ENCODE measurements at regions not wholly inside any gene's neighbourhood (a gene's known extent, or its start where the extent isn't known, plus 50 kb on each side); places are given as distances from the start of the nearest gene placed in this dataset.

DNA sequence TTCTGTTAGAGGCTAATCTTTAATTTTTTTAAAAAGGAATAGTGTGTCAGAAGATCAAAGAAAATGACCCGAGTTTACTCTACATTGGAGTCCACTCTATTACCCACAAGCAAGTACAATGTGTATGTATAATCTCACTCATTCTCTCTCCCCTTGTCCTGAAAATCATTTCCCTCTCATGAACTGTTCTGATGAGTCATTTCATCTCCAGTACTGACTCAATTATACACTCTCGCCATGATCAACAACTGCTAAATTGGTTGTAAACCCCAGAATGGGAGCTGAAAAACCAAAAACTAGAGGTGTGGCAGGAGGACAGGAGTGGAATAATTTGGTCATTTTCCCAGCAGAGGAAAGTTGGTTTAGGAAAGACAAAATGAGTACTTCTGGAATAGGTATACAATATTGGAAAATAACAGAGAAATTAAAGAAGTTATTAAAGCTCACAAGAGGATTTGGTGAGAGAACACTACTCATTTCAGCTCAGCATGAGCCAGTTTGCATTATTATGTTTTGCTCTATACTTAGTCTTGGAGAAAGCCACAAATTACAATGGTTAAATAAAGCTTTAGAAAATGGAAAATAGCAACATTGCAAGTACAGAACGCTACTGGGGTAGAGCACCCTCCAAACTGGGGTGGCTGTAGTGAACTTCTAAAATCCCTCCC is 144.3 kb upstream of the PFN2 start:
- TF ChIP-seq YY1 (IDR thresholded peaks at IDR 0.05; ENCODE audit: extremely low read depth, insufficient replicate concordance, low read depth, low read length) (no peak), ZNF274 (IDR thresholded peaks at IDR 0.05; ENCODE audit: low read depth, low read length) (no peak), POLR2A (IDR thresholded peaks at IDR 0.05; ENCODE audit: borderline replicate concordance, extremely low read depth, insufficient read depth, insufficient read length) (no peak), CTCF (IDR thresholded peaks at IDR 0.05 in 2 of 3, conservative IDR thresholded peaks at IDR 0.05 in 1 of 3; ENCODE audit: borderline replicate concordance in 1 of 3, insufficient read depth in 1 of 3, low read depth in 2 of 3, low read length in 2 of 3) (no peak), SRF (IDR thresholded peaks at IDR 0.05; ENCODE audit: low read depth) (no peak), CEBPB (IDR thresholded peaks at IDR 0.05; ENCODE audit: low read depth) (no peak), EZH2 (IDR thresholded peaks at IDR 0.05) (no peak), EZH2phosphoT487 (IDR thresholded peaks at IDR 0.05; ENCODE audit: borderline replicate concordance) (no peak), ZFX (IDR thresholded peaks at IDR 0.05) (no peak), POLR2AphosphoS5 (IDR thresholded peaks at IDR 0.05; ENCODE audit: low read depth, low read length) (no peak), TCF7L2 (IDR thresholded peaks at IDR 0.05; ENCODE audit: borderline replicate concordance, extremely low read depth, insufficient read depth, insufficient read length) (no peak)
- TF ChIP-seq, protein P1, sequence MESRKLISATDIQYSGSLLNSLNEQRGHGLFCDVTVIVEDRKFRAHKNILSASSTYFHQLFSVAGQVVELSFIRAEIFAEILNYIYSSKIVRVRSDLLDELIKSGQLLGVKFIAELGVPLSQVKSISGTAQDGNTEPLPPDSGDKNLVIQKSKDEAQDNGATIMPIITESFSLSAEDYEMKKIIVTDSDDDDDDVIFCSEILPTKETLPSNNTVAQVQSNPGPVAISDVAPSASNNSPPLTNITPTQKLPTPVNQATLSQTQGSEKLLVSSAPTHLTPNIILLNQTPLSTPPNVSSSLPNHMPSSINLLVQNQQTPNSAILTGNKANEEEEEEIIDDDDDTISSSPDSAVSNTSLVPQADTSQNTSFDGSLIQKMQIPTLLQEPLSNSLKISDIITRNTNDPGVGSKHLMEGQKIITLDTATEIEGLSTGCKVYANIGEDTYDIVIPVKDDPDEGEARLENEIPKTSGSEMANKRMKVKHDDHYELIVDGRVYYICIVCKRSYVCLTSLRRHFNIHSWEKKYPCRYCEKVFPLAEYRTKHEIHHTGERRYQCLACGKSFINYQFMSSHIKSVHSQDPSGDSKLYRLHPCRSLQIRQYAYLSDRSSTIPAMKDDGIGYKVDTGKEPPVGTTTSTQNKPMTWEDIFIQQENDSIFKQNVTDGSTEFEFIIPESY (IDR thresholded peaks at IDR 0.05; ENCODE audit: extremely low read depth, insufficient replicate concordance, low read length) = no peak

Data from HCT116 (cell line).